ENCODE measurements at regions not wholly inside any gene's neighbourhood (a gene's known extent, or its start where the extent isn't known, plus 50 kb on each side); places are given as distances from the start of the nearest gene placed in this dataset.

DNA sequence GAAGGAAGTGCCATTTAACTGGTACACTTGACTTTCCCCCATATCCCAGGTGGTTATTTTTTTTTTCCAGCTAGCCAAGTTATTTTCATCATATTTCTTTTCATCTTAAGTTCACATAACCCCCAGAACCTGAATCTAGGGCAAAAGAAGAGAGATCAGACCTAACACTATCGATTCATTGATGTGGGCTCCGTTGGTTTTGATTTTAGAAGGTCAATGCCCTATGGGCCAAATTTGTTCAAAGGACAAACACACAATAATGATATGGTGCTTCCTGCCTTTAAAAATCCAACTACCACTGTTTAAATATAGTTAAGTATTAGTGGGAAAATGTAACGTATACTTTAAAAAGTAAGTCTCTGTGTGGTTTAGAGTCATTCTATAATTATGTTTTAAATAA is 665.7 kb downstream of the ZNF674 start:
- no peak for DNase-seq (ENCODE audit: low read depth in 2 of 2)

DNA sequence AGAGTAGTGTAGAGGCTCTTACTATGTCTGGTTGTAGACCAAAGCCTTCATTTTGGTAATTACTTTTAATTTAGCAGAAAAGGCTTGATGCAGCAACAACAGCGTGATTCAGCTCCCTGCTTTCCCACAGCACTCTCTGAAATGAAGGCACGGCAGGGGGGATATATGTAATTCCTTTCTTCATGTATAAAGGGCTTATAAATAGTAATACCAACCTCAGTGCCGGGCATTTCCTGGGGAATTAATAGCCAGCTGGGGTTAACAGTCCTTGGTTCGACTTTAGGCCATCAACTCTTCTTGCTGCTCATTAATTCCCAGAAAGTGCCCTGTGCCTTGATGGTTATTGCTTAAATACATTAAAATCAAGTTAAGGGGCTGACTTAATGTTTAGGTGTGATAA is 669.0 kb downstream of the ZNF674 start:
- no peak for DNase-seq (ENCODE audit: low read depth in 2 of 2)

GRCh38 chrX:45873781-45874180 is 671.4 kb downstream of the ZNF674 start:
- DNase-seq (ENCODE audit: low read depth in 2 of 2) = no peak

GRCh38 chrX:45872480-45872879 is 671.8 kb upstream of the DIPK2B start:
- DNase-seq (ENCODE audit: low read depth in 2 of 2) = no peak

- no peak for DNase-seq (ENCODE audit: low read depth in 2 of 2)
These were observed 667.7 kb upstream of the DIPK2B start for GRCh38 chrX:45868425-45868824.

GRCh38 chrX:45862801-45863200 is 662.1 kb upstream of the DIPK2B start:
- no peak for DNase-seq (ENCODE audit: low read depth in 2 of 2)

GRCh38 chrX:45860450-45860849 is 659.8 kb upstream of the DIPK2B start:
- no peak for DNase-seq (ENCODE audit: low read depth in 2 of 2)

- DNase-seq (ENCODE audit: low read depth in 2 of 2) = no peak
These were observed 658.7 kb upstream of the DIPK2B start for GRCh38 chrX:45859407-45859806.

GRCh38 chrX:45852884-45853283 is 652.2 kb upstream of the DIPK2B start:
- no peak for DNase-seq (ENCODE audit: low read depth in 2 of 2)

- DNase-seq (ENCODE audit: low read depth in 2 of 2) = peak; percentile 38 to 51
These were observed 650.8 kb upstream of the DIPK2B start for GRCh38 chrX:45851434-45851991.

GRCh38 chrX:45850775-45851433 is 650.2 kb upstream of the DIPK2B start:
- peak in 1 of 2 experiments; percentile 8 for DNase-seq (ENCODE audit: low read depth in 2 of 2)

- peak in 1 of 2 experiments; percentile 5 for DNase-seq (ENCODE audit: low read depth in 2 of 2)
These were observed 649.6 kb upstream of the DIPK2B start for GRCh38 chrX:45850197-45850774.

DNA sequence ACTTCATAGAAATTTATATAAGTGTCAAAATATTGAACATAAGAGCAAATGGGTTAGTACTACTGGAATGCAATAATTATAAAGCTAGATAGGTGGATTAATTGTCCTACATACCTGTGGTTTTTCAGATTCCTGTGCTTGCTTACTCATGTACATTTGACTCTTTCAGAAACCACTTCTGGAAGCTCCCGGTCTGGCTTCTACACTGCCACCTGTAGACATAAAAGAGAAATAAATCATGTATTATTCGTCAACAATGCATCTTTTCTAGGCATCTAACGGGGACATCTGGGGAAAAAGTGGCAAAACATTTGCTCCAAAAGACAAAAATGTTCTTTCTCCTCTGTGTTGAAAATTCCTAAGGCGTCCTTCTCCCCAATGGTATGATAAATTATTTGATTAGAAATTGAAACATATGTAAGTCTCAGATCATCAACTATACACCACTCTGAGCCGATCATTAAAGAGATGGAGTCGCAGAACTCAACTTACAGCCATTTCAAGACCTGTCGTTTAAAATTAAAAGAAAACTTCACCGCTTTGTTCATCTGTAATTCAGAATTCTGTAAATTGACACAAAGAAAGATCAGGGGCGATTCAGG is 648.7 kb upstream of the DIPK2B start:
- DNase-seq (ENCODE audit: low read depth in 2 of 2) = no peak

- no peak for DNase-seq (ENCODE audit: low read depth in 2 of 2)
These were observed 647.3 kb upstream of the DIPK2B start for GRCh38 chrX:45847961-45848360.

- no peak for DNase-seq (ENCODE audit: low read depth in 2 of 2)
These were observed 645.7 kb upstream of the DIPK2B start for GRCh38 chrX:45846328-45846727.

DNA sequence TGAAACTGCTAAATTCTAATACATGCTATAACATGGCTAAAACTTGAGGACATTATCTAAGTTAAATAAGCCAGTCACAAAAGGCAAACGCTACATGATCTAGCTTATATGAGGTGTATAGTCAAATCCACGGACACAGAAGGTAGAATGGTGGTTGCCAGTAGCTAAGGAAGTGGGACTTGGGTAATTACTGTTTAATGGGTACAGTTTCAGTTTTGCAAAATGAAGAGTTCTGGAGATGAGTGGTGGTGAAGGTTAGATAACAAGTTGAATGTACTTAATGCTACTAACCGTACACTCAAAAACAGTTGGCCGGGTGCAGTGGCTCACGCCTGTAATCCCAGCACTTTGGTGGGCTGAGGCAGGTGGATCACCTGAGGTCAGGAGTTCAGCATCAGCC is 644.5 kb upstream of the DIPK2B start:
- DNase-seq (ENCODE audit: low read depth in 2 of 2) = no peak

GRCh38 chrX:45843518-45843917 is 642.8 kb upstream of the DIPK2B start:
- DNase-seq (ENCODE audit: low read depth in 2 of 2) = no peak

DNA sequence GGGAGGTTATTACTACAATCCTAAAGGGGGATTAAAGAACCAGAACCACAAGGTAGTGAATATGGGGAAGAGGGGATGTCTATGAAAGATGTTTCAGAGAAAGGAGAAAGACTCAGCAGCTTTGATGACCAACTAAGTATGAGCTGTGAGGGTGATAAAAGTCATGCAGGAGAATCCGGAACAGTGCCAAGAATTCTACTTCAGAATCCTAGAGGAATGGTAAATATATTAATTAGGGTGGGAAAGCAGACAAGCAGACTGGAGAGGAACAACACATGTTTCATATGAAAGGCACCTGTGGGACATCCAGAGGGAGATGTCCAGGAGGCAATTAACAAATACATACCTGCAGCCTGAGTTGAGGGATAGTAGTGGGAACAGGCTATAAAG is 642.2 kb upstream of the DIPK2B start:
- no peak for DNase-seq (ENCODE audit: low read depth in 2 of 2)

DNA sequence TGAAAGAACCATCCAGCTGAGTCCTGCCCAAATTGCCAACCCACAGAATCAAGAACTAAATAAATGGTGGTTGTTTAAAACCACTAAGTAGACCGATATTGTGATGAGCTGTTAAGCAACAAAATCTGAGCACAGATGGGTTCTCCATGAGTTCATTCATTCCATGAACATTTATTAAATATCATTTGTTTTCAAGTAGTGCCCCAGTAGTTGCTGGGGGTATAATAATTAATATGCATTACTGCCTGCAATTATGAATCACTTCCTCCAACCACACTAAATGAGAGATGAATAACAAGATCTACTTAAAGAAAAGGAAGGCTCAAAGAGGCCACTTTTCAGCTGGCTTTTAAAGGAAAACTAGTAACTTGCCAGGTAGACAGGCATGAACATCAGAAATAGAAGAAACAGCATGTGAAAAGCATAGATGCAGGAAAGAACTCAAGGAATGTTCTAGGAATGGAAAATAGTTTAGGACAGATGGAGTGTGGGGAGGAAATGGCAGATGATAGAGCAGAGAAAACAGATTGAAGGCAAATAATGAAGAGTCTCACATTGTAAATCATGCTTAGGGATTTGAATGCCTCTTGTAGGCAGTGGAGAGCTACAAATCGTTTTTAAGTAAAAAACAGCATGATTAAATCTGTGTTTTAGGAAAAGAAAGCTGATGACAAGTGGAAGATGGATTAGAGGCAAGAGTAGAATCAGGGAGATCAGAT is 641.7 kb upstream of the DIPK2B start:
- DNase-seq (ENCODE audit: low read depth in 2 of 2) = no peak

DNA sequence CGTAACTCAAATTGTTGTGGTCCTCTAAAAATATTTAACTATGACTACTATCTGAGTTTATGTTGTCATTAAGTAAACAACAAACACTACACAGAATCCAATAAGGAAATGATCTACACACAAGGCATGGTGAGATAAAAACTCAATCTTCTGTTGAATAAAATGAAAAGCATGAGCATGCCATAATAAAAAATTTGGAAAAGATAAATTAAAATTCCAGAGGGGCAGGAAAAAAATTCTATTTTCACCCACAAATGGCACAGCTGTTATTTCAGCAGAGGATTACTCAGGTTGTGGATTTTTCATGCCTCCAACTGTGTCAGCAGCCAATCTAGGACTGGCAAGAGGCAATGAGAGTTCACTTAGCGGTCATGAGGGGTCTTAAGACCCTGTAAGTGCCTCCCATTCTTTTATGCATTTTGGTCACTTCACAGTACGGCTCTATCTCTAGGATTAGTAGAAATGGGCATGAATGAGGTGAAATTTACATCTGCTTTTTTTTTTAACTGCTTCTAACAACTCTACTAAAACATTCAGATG is 639.8 kb upstream of the DIPK2B start:
- no peak for DNase-seq (ENCODE audit: low read depth in 2 of 2)

GRCh38 chrX:45830343-45830742 is 629.7 kb upstream of the DIPK2B start:
- no peak for DNase-seq (ENCODE audit: low read depth in 2 of 2)

DNA sequence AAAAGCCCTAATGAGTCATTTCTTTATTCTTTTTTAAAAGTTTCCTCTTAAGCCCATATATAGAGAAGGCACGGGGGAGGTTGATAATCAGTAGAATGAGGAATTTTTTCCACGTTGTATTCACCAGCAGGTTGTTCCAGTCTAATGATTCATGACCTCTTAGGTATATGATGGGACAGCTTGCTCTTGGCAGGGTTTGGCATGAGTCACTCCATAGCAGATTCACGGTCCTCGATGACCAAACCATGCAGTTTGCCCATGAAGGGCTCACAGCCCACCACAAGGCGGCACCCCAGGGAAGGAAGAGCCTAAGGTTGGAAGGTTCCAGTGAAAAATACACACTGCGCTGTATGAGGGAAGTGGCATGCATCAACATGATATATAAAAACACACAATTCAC is 623.8 kb upstream of the DIPK2B start:
- peak; percentile 38 to 42 for DNase-seq (ENCODE audit: low read depth in 2 of 2)

Measured in stimulated activated CD4-positive, alpha-beta T cell treated with anti-CD3 and anti-CD28 coated beads, Interleukin-12 subunit alpha, Interleukin-12 subunit beta, amount 100 ng/mL, for 24 hours (primary cell).